SK-N-SH treated with all-trans-retinoic acid at 6 μM for 48 hours (cell line): ENCODE measurements at regions not wholly inside any gene's neighbourhood (a gene's known extent, or its start where the extent isn't known, plus 50 kb on each side); places are given as distances from the start of the nearest gene placed in this dataset.
A peak's percentile ranks its signal among the peaks of the same experiment; 100 is the strongest.

Experiments
- ARNTL ChIP-seq: fragments of 450-650 bp; formaldehyde crosslinking; IDR thresholded peaks from 2 replicates; pipeline ENCODE4 v1.5.0; 2020; ENCODE audit warnings: low read depth, mild to moderate bottlenecking, moderate library complexity, borderline replicate concordance
- CREB5 ChIP-seq: fragments of 250-450 bp; sonication (Bioruptor Pico); IDR thresholded peaks from 2 replicates; pipeline ENCODE4 v1.5.1; 2020; ENCODE audit warnings: low read depth, mild to moderate bottlenecking, moderate library complexity
- ISL1 ChIP-seq: fragments of 250-450 bp; sonication (Bioruptor Pico); IDR thresholded peaks from 2 replicates; pipeline ENCODE4 v2.1.2; 2022; ENCODE audit warnings: mild to moderate bottlenecking, moderate library complexity
- OSR1 ChIP-seq: fragments of 250-450 bp; sonication (Bioruptor Pico); IDR thresholded peaks from 2 replicates; pipeline ENCODE4 v1.8.0; 2022; ENCODE audit warnings: moderate library complexity, mild to moderate bottlenecking, inconsistent platforms
- PATZ1 ChIP-seq: fragments of 250-450 bp; sonication (Bioruptor Pico); IDR thresholded peaks from 2 replicates; pipeline ENCODE4 v1.8.0; 2020; ENCODE audit warnings: mild to moderate bottlenecking, moderate library complexity, borderline replicate concordance
- POU6F1 ChIP-seq: fragments of 250-450 bp; sonication (Bioruptor Pico); IDR thresholded peaks from 2 replicates; pipeline ENCODE4 v1.8.0; 2021; ENCODE audit warnings: low read depth, mild to moderate bottlenecking, moderate library complexity, borderline replicate concordance
- TCF4 ChIP-seq: fragments of 250-450 bp; sonication (Bioruptor Pico); IDR thresholded peaks from 2 replicates; pipeline ENCODE4 v1.8.0; 2021; ENCODE audit warnings: mild to moderate bottlenecking, moderate library complexity, borderline replicate concordance
- TSHZ2 ChIP-seq: fragments of 250-450 bp; sonication (Bioruptor Pico); IDR thresholded peaks from 2 replicates; pipeline ENCODE4 v1.5.0; 2020; ENCODE audit warnings: mild to moderate bottlenecking, moderate library complexity
- ZFP30 ChIP-seq: fragments of 450-650 bp; formaldehyde crosslinking; IDR thresholded peaks from 2 replicates; pipeline ENCODE4 v1.5.0; 2022; ENCODE audit warnings: mild to moderate bottlenecking, moderate library complexity
- ZNF565 ChIP-seq: fragments of 450-650 bp; formaldehyde crosslinking; conservative IDR thresholded peaks from 2 replicates; pipeline ENCODE4 v1.5.0; 2020; ENCODE audit warnings: low read depth, mild to moderate bottlenecking, moderate library complexity

GRCh38 chr12:87302126-87302745, 727.0 kb downstream of the C12orf50 start:
- TF ChIP-seq POU6F1 (CRISPR knock-in tag) (no peak), OSR1 (no peak), ZFP30 (no peak), PATZ1 (no peak), ZNF565 (CRISPR knock-in tag) (no peak), TSHZ2 (CRISPR knock-in tag) (no peak), TCF4 (CRISPR knock-in tag) (no peak), CREB5 (CRISPR knock-in tag) (no peak), ISL1 (peak; percentile 92), ARNTL (CRISPR knock-in tag) (no peak)
